ENCODE measurements at regions not wholly inside any gene's neighbourhood (a gene's known extent, or its start where the extent isn't known, plus 50 kb on each side); places are given as distances from the start of the nearest gene placed in this dataset.

DNA sequence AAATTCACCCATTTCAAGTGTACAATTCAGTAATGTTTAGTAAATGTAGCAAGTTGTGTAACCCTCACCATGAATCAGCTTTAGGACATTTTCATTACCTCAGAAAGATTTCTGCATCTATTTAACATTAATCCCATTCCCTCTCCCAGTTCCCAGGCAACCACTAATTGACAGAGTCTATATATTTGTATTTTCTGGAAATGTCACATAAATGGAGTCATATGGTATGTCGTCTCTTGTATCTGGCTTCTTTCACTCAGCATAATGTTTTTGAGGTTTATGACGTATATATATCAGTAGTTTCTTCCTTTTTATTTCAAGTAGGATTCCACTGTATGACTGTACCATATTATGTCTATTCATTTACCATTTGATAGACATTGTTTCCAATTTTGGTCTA is 199.8 kb downstream of the CYB561 start:
- Histone ChIP-seq H3K27ac (no peak overlapping the region), H3K4me1 (ENCODE audit: low read depth, poor library complexity, severe bottlenecking) (no peaks in the 10 kb centered on the region), H3K79me2 (ENCODE audit: insufficient read depth, low read depth) (no peaks in the 10 kb centered on the region), H3K4me3 (IDR thresholded peaks at IDR 0.05; ENCODE audit: insufficient read depth, low read depth, low read length) (no peak overlapping the region), H4K20me1 (ENCODE audit: insufficient read depth) (no peaks in the 10 kb centered on the region), H3K9ac (no peak overlapping the region), H3K27me3 (ENCODE audit: insufficient read depth, low read depth) (no peaks in the 10 kb centered on the region), H3K36me3 (ENCODE audit: insufficient read depth) (no peaks in the 10 kb centered on the region), H2AFZ (ENCODE audit: low read depth) (no peak overlapping the region), H3K4me2 (no peak overlapping the region)
- TF ChIP-seq, protein P1, sequence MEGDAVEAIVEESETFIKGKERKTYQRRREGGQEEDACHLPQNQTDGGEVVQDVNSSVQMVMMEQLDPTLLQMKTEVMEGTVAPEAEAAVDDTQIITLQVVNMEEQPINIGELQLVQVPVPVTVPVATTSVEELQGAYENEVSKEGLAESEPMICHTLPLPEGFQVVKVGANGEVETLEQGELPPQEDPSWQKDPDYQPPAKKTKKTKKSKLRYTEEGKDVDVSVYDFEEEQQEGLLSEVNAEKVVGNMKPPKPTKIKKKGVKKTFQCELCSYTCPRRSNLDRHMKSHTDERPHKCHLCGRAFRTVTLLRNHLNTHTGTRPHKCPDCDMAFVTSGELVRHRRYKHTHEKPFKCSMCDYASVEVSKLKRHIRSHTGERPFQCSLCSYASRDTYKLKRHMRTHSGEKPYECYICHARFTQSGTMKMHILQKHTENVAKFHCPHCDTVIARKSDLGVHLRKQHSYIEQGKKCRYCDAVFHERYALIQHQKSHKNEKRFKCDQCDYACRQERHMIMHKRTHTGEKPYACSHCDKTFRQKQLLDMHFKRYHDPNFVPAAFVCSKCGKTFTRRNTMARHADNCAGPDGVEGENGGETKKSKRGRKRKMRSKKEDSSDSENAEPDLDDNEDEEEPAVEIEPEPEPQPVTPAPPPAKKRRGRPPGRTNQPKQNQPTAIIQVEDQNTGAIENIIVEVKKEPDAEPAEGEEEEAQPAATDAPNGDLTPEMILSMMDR (conservative IDR thresholded peaks at IDR 0.05; ENCODE audit: low read depth, low read length), result no peak

- H3K79me2 ChIP-seq (ENCODE audit: insufficient read depth, low read depth), result no peaks in the 10 kb centered on the region
- H3K4me1 ChIP-seq (ENCODE audit: low read depth, poor library complexity, severe bottlenecking), result no peaks in the 10 kb centered on the region
- TF ChIP-seq, protein P1 (conservative IDR thresholded peaks at IDR 0.05; ENCODE audit: low read depth, low read length), result no peak
- no peak overlapping the region for H3K4me2 ChIP-seq
- H4K20me1 ChIP-seq (ENCODE audit: insufficient read depth), result no peaks in the 10 kb centered on the region
- H3K9ac ChIP-seq, result no peak overlapping the region
- H2AFZ ChIP-seq (ENCODE audit: low read depth), result no peak overlapping the region
- no peak overlapping the region for H3K27ac ChIP-seq
- no peaks in the 10 kb centered on the region for H3K27me3 ChIP-seq (ENCODE audit: insufficient read depth, low read depth)
- H3K36me3 ChIP-seq (ENCODE audit: insufficient read depth), result no peaks in the 10 kb centered on the region
- no peak overlapping the region for H3K4me3 ChIP-seq (IDR thresholded peaks at IDR 0.05; ENCODE audit: insufficient read depth, low read depth, low read length)
These were observed 198.4 kb downstream of the CYB561 start for GRCh38 chr17:63247706-63248105.

DNA sequence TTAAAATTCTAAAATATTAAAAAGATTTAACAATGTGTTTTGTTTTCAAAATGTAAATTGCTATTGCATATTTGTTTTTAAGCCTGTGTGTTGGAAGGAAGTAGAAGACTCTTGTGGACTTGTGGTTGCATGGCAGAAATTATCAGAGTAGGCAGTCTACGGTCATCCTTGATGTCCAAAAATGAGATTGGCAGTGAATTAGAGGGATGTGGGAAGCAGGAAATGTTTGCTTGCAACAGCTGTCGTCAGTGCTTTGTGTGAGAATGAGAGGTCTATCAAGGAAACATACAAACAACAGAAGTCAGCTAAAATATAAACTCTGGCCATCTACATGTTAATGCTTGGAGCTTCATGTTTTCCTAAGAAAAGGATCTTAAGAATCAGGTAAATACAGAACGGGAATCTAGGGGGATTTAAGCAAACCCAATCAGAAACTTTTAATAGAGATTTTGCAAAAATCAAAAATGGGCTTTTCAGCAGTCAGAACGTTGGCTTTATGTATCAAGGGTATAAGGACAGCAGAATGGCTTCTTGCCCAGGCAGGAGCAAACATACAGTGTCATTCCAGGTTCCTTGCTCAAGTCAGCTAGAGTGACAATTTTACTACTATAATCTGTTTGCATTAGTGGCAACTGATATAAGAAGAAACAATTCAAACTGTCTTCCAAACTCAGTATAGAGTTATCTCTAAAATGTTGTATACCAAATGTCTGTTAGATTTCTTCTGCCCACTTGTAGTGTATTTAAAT is 196.7 kb downstream of the CYB561 start:
- Histone ChIP-seq H3K4me3 (IDR thresholded peaks at IDR 0.05; ENCODE audit: insufficient read depth, low read depth, low read length) (no peak overlapping the region), H2AFZ (ENCODE audit: low read depth) (no peak overlapping the region), H3K27me3 (ENCODE audit: insufficient read depth, low read depth) (no peaks in the 10 kb centered on the region), H3K4me1 (ENCODE audit: low read depth, poor library complexity, severe bottlenecking) (no peaks in the 10 kb centered on the region), H3K79me2 (ENCODE audit: insufficient read depth, low read depth) (no peaks in the 10 kb centered on the region), H4K20me1 (ENCODE audit: insufficient read depth) (no peaks in the 10 kb centered on the region), H3K9ac (no peak overlapping the region), H3K27ac (no peak overlapping the region), H3K36me3 (ENCODE audit: insufficient read depth) (no peaks in the 10 kb centered on the region), H3K4me2 (no peak overlapping the region)
- TF ChIP-seq, protein P1 (conservative IDR thresholded peaks at IDR 0.05; ENCODE audit: low read depth, low read length), result no peak

GRCh38 chr17:63250830-63251229 is 195.3 kb downstream of the CYB561 start:
- Histone ChIP-seq H3K27me3 (ENCODE audit: insufficient read depth, low read depth) (no peaks in the 10 kb centered on the region), H3K4me2 (no peak overlapping the region)
- TF ChIP-seq, protein P1 (conservative IDR thresholded peaks at IDR 0.05; ENCODE audit: low read depth, low read length), result no peak

More at GRCh38 chr17:63250830-63251229, 195.3 kb downstream of the CYB561 start:
- H2AFZ ChIP-seq (ENCODE audit: low read depth), result no peak overlapping the region
- H4K20me1 ChIP-seq (ENCODE audit: insufficient read depth), result no peaks in the 10 kb centered on the region
- no peak overlapping the region for H3K9ac ChIP-seq
- H3K79me2 ChIP-seq (ENCODE audit: insufficient read depth, low read depth), result no peaks in the 10 kb centered on the region
- no peaks in the 10 kb centered on the region for H3K36me3 ChIP-seq (ENCODE audit: insufficient read depth)
- no peaks in the 10 kb centered on the region for H3K4me1 ChIP-seq (ENCODE audit: low read depth, poor library complexity, severe bottlenecking)
- no peak overlapping the region for H3K4me3 ChIP-seq (IDR thresholded peaks at IDR 0.05; ENCODE audit: insufficient read depth, low read depth, low read length)
- H3K27ac ChIP-seq, result no peak overlapping the region

All from KMS-11 (cell line).